Epithelial cell of proximal tubule (primary cell): ENCODE measurements at regions not wholly inside any gene's neighbourhood (a gene's known extent, or its start where the extent isn't known, plus 50 kb on each side); places are given as distances from the start of the nearest gene placed in this dataset.

Experiments used
- DNase-seq: peaks from one replicate; pipeline ENCODE4 v3.0.0-alpha.2; 2011; ENCODE audit warnings: low read depth
- H3K4me3 ChIP-seq: 2 replicates; pipeline ENCODE4 v1.5.1; 2011; ENCODE audit warnings: low read depth, mild to moderate bottlenecking, low read length
- CTCF ChIP-seq: conservative IDR thresholded peaks from 2 replicates; pipeline ENCODE4 v1.5.1; 2012; ENCODE audit warnings: low read depth, mild to moderate bottlenecking, low read length

GRCh38 chr13:97110936-97111335 lies 111.2 kb upstream of the MBNL2 start:
- DNase-seq, result no peak
- no peak for TF ChIP-seq CTCF

GRCh38 chr13:97111756-97112155 lies 110.4 kb upstream of the MBNL2 start:
- DNase-seq, result no peak
- H3K4me3 ChIP-seq, result no peak overlapping the region
- no peak for TF ChIP-seq CTCF

More at GRCh38 chr13:97110936-97111335, 111.2 kb upstream of the MBNL2 start:
- H3K4me3 ChIP-seq, result no peak overlapping the region

- DNase-seq, result no peak
- TF ChIP-seq CTCF, result no peak
- no peak overlapping the region for H3K4me3 ChIP-seq
Measured at GRCh38 chr13:97112446-97113152, 109.5 kb upstream of the MBNL2 start.

GRCh38 chr13:97113231-97114001 lies 108.7 kb upstream of the MBNL2 start:
- no peak for DNase-seq
- H3K4me3 ChIP-seq, result no peak overlapping the region
- TF ChIP-seq CTCF, result no peak

GRCh38 chr13:97114651-97115050 lies 107.5 kb upstream of the MBNL2 start:
- no peak for TF ChIP-seq CTCF
- H3K4me3 ChIP-seq, result no peak overlapping the region
- no peak for DNase-seq

GRCh38 chr13:97116754-97117153 lies 105.4 kb upstream of the MBNL2 start:
- TF ChIP-seq CTCF, result no peak
- no peak for DNase-seq
- H3K4me3 ChIP-seq, result no peak overlapping the region
